ENCODE measurements at regions not wholly inside any gene's neighbourhood (a gene's known extent, or its start where the extent isn't known, plus 50 kb on each side); places are given as distances from the start of the nearest gene placed in this dataset.

DNA sequence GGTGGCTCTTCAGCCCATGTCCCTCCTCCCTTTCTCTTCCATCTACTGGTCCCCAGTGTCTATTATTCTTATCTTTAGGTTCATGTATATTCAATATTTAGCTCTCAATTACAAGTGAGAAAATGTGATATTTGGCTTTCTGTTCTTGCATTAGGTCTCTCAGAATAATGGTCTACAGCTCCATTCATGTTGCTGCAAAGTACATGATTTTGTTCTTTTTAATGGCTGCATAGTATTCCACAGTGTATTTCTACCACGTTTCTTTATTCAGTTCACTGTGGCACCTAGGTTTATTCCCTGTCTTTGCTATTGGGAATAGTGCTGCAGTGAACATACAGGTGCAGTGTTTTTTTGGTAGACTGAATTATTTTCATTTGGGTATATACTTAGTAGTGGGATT, 1308.8 kb downstream of the EFNA5 start:
- TF ChIP-seq, protein P1, sequence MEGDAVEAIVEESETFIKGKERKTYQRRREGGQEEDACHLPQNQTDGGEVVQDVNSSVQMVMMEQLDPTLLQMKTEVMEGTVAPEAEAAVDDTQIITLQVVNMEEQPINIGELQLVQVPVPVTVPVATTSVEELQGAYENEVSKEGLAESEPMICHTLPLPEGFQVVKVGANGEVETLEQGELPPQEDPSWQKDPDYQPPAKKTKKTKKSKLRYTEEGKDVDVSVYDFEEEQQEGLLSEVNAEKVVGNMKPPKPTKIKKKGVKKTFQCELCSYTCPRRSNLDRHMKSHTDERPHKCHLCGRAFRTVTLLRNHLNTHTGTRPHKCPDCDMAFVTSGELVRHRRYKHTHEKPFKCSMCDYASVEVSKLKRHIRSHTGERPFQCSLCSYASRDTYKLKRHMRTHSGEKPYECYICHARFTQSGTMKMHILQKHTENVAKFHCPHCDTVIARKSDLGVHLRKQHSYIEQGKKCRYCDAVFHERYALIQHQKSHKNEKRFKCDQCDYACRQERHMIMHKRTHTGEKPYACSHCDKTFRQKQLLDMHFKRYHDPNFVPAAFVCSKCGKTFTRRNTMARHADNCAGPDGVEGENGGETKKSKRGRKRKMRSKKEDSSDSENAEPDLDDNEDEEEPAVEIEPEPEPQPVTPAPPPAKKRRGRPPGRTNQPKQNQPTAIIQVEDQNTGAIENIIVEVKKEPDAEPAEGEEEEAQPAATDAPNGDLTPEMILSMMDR (IDR thresholded peaks at IDR 0.05): no peak
- TF ChIP-seq POLR2AphosphoS5 (IDR thresholded peaks at IDR 0.05): no peak

Data from sigmoid colon (tissue), 4 donors.